ENCODE measurements at regions not wholly inside any gene's neighbourhood (a gene's known extent, or its start where the extent isn't known, plus 50 kb on each side); places are given as distances from the start of the nearest gene placed in this dataset.
"Not testable (repeated sequence)": the region's sequence is repeated elsewhere in the genome, so short reads cannot be mapped to it uniquely, and the experiment has no call there.

GRCh38 chr6:119924888-119925287, 575.3 kb upstream of the MAN1A1 start:
- not testable (repeated sequence) for DNase-seq

DNA sequence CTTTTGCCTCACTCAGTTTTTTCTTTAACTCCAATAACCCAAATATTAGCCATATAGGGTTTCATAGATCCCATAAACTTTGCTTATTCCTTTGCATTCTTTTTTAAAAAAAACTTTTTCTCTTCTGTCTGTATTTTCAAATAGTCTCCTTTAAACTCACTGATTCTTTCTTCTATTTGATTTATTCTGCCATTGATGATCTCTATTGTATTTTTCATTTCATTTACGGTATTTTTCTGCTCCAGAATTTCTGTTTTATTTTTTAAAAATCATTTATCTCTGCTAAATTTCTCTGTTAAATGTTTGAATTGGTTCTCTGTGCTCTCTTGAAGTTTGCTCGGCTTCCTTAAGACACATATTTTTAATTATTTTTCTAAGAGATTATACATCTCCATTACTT, 573.3 kb upstream of the MAN1A1 start:
- no peak for DNase-seq

- DNase-seq, result no peak
Measured at GRCh38 chr6:119921491-119922010, 572.0 kb upstream of the MAN1A1 start.

GRCh38 chr6:119917186-119917585, 567.6 kb upstream of the MAN1A1 start:
- DNase-seq, result no peak

DNA sequence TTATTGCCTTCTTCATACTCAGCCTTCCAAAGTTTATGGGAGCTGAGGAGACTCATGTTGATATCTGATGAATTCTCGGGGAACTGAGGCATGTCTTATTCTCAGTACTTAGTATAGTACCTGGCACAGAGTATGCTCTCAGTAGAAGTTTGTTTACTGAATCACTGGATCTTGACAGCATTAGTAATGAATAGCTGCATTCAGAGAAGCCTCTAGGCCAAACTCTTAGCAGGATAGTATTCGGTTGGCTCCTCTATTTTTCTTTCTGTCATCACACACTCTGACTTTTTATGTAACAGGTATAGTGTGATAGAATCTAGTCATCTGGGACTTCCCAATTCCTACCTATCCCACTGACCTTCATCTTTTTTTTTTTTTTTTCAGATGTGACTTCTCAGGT, 566.4 kb upstream of the MAN1A1 start:
- DNase-seq, result no peak

GRCh38 chr6:119908157-119908556, 558.6 kb upstream of the MAN1A1 start:
- no peak for DNase-seq

- no peak for DNase-seq
Measured at GRCh38 chr6:119902681-119903080, 553.1 kb upstream of the MAN1A1 start.

DNA sequence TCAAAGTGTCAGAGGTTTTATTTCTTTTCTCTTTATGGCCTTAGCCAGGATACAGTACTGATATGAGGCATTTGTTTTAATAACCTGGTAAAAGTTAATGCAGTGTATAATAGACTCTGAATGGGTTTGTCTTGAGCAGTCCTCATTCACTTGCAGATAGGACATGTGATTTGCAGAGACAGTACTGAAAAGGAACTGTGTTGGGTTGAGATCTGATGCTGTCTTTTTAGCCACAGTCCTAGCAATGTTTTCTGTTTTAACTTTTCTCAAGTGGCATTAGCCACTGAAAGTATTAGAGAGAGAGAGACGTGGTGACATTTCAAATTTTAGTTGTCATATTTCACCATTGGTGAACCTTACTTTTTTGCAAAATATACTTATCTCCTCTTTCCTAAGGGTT, 547.2 kb upstream of the MAN1A1 start:
- DNase-seq, result no peak

GRCh38 chr6:119895626-119896025, 546.1 kb upstream of the MAN1A1 start:
- DNase-seq, result no peak

DNA sequence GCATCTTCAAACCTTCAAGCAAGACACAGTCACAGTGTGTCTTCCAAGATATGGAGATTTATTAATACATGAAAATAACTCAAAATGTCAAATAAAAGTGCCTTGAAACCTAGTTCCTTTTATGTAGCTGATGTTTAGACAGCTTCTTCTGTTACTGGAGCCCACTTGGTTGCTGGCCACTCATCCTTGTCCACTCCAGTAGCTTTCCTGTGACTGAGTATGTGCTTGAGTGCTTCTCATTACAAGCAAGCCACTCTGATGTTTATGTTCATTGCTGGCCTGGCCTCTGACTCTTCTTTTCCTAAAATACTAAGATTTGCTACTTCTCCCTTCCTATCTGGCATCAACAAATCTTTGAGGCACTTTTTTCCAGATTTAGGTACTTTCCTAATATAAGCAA, 545.2 kb upstream of the MAN1A1 start:
- DNase-seq, result no peak

DNA sequence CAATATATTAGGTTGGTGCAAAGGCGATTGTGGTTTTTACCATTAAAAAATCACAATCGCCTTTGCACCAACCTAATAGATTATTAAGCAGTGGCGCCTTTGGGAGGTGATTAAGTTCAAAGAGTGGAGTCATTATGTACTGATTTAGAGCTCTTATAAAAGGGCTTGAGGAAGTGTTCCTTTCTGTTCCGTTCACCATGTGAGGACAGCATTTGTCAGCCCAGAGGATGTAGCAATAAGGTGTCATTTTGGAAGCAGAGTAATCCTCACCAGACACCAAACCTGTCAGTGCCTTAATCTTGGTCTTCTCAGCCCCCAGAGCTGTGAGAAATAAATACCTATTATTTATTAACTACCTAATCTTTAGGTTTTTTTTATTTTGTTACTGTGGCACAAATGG, 542.1 kb upstream of the MAN1A1 start:
- DNase-seq, result no peak

DNA sequence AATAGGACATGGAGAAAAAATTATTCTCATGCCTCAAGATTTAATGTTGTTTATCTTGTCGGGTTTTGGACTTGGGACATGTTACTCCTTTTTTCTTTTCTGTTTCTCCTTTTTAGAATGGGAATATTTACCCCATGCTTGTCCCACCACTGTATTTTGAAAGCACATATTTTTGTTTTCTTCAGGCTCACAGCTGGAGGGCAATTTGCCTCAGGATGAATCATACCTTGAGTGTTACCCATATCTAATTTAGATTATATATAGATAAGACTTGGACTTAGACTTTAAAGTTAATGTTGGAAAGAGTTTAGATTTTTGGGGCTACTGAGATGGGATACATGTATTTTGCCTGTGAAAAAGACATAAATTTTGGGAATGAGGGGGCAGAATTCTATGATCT, 541.6 kb upstream of the MAN1A1 start:
- no peak for DNase-seq

GRCh38 chr6:119890470-119890869, 540.9 kb upstream of the MAN1A1 start:
- DNase-seq, result no peak

- no peak for DNase-seq
Measured at GRCh38 chr6:119887666-119888065, 538.1 kb upstream of the MAN1A1 start.

DNA sequence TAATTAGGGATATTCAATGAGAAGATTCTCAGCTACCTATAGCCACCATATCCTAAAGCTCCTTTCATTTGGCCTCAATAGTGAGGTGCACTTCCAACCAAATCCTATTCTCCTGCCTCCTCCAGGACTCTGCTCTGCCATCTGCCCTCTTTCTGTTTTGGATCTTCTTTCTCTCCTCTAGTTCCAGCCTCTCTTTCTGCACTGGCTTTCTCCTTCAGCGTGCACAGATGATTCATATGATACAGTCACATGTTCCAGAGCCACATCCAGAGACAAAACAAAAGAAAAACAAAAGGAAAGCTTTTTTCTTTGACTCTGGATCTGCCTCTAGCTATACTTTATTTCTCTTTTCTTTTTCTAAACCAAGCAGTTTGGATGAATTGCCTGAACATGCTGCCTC, 531.9 kb upstream of the MAN1A1 start:
- DNase-seq, result no peak

- no peak for DNase-seq
Measured at GRCh38 chr6:119880840-119881239, 531.3 kb upstream of the MAN1A1 start.

- no peak for DNase-seq
Measured at GRCh38 chr6:119879731-119880130, 530.2 kb upstream of the MAN1A1 start.

GRCh38 chr6:119874381-119874780, 524.8 kb upstream of the MAN1A1 start:
- DNase-seq, result no peak

DNA sequence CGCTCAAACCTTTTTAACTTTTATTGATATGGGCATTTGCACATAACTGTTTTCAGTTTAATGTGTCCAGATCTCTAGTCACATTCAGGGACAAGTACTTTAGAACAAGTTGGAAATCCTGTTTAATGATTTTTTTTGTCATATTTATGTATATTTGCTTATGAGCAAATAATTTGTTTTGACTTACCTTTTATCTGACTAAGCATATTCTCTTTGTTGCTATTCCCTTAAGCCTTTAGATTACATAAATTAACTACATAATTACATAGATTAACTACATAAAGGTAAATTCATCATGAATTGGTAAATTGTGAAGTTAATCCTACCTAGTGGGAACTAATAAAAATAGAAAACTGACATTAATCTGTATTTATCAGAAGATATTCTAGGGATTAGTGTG, 523.5 kb upstream of the MAN1A1 start:
- DNase-seq, result no peak

DNA sequence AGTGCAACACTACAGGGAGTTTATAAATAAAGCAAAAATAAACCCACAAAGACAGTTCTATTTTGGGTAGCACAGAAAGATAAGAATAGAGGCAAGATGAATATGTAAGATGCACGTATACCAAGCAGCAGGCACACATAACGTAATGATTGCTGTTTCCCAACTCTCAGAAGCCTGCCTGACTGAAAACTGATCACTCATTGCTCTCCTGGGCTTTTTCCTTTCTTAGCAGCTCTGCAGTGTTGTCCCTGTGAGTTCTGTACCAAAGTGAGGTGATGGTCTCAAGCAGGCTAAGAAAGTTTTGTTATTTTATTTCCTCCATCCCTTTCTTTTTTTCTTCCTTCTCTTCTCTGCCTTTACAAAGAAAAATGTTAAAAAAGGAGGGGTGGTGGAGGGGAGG, 522.0 kb upstream of the MAN1A1 start:
- no peak for DNase-seq

DNA sequence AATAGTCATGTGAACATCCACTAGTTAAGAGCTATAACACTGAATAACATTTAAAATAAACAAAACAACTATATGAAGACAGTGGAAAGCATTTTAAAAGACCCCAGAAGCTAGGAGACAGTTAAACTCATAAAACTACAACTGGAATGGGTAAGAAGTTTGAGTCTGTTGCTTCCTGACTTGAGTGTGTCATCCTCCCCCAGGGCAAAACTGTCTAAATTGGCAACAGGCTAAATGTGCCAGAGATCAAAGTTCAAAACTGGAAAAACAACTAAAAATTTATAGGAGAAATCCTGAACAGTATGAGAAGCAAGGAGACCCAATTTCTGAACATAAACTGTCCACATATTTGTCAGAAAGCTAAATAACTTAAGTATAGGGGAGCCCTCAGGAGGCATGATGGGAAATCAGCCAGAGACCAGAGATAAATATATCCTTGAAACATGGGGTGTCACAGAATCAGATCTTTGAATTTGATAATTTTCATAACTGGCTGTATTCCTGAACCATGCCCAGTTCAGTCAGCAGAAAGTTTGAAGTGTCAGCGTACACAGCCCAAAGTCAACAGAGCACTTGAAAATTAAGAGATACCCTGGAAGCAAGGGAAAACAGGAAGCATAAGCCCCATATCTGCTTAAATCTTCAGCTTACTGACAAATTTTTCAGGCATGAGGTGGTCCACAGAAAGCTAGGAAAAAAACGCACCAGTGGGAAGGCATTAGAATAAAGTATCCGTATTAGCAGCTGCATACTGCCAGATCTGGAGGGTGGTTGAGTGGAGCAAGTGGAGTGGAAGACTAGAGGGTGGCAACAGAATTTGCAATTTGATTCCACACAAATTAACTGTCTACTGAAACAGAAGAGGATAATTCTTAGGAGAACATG, 516.1 kb upstream of the MAN1A1 start:
- DNase-seq, result no peak

- no peak for DNase-seq
Measured at GRCh38 chr6:119862719-119863118, 513.2 kb upstream of the MAN1A1 start.

DNA sequence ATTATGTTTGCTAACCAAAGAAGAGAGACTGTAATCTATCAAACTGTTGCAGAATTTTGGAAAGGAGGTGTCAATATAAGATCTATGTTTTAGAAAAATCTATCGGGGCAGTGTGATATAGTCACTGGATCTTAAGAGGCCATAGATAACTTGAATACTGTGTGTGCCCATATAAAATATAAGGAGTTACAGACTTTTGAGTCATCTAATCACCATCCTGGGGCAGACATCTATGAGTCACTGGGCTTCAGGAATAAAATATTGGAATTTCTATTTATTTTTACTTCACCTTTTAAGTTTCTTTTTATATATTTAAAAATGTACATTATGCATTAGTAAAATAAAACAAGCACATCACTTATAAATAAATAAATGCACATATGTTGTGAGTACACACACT, 509.3 kb upstream of the MAN1A1 start:
- DNase-seq, result no peak

DNA sequence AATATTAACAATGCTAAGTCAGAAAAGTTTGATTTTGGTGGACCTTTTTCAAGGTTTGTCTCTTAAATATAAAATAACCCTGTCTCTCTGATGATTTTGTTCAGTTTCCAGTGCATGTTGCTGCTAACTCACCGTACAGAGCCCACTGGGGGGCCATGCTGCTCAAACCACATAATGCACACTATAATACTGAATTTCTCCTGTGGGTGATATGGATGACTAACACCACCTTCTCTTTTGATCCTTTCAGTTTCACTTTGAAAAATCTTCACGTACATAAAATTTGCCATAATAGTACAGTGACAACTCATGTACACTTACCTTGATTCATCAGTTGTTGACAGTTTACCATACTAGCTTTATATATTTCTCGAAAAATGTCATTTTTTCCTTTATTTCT, 506.6 kb upstream of the MAN1A1 start:
- no peak for DNase-seq

GRCh38 chr6:119848696-119849095, 499.1 kb upstream of the MAN1A1 start:
- no peak for DNase-seq

Measured in GOT3 (cell line).